Smooth muscle cell (in vitro differentiated cells): ENCODE measurements at regions not wholly inside any gene's neighbourhood (a gene's known extent, or its start where the extent isn't known, plus 50 kb on each side); places are given as distances from the start of the nearest gene placed in this dataset.

Experiments used
- DNase-seq: peaks from one replicate; lab custom pipeline; 2025; ENCODE audit not compliant: unreplicated experiment; lab: John Stamatoyannopoulos, UW
- H2AFZ ChIP-seq: fragments of 200-600 bp; sonication (generic); 2 replicates; pipeline ENCODE4 v1.6.0; 2016; ENCODE audit warnings: antibody characterized with exemption, low read depth, mild to moderate bottlenecking
- H3F3A ChIP-seq: fragments of 200-600 bp; sonication (generic); 2 replicates; pipeline ENCODE4 v1.6.0; 2017; ENCODE audit warnings: antibody characterized with exemption, low read depth
- H3K27ac ChIP-seq: fragments of 200-600 bp; sonication (generic); 2 replicates; pipeline ENCODE4 v1.5.1; 2016; ENCODE audit warnings: low read depth, mild to moderate bottlenecking
- H3K27me3 ChIP-seq: fragments of 200-600 bp; sonication (generic); 2 replicates; pipeline ENCODE4 v1.6.1; 2016; ENCODE audit warnings: low read depth, mild to moderate bottlenecking
- H3K36me3 ChIP-seq: fragments of 200-600 bp; sonication (generic); 2 replicates; pipeline ENCODE4 v1.5.1; 2016; ENCODE audit warnings: low read depth
- H3K4me1 ChIP-seq: fragments of 200-600 bp; sonication (generic); 2 replicates; pipeline ENCODE4 v1.5.1; 2016; ENCODE audit warnings: low read depth
- H3K4me2 ChIP-seq: fragments of 200-600 bp; sonication (generic); 2 replicates; pipeline ENCODE4 v1.6.0; 2016; ENCODE audit warnings: mild to moderate bottlenecking
- H3K4me3 ChIP-seq: fragments of 200-600 bp; sonication (generic); 2 replicates; pipeline ENCODE4 v1.5.1; 2016; ENCODE audit warnings: mild to moderate bottlenecking
- H3K79me2 ChIP-seq: fragments of 200-600 bp; sonication (generic); 2 replicates; pipeline ENCODE4 v1.6.0; 2016; ENCODE audit warnings: low read depth, mild to moderate bottlenecking
- H3K9ac ChIP-seq: fragments of 200-600 bp; sonication (generic); 2 replicates; pipeline ENCODE4 v1.6.0; 2016; ENCODE audit warnings: low read depth
- H3K9me3 ChIP-seq: fragments of 200-600 bp; sonication (generic); replicated peaks from 2 replicates; pipeline ENCODE4 v1.5.1; 2016; ENCODE audit warnings: low read depth
- H4K20me1 ChIP-seq: fragments of 200-600 bp; sonication (generic); 2 replicates; pipeline ENCODE4 v1.6.0; 2016; ENCODE audit warnings: low read depth
- WGBS: methylation state at CpG from one replicate; pipeline ENCODE4 v1.1.7; 2016; ENCODE audit warnings: low lambda C conversion rate; 5-methylcytosine and 5-hydroxymethylcytosine counted together
- TF ChIP-seq, protein P1 (sequence below): fragments of 200-600 bp; sonication (generic); IDR thresholded peaks from 2 replicates; pipeline ENCODE4 v1.5.1; 2017; ENCODE audit warnings: borderline replicate concordance, mild to moderate bottlenecking, antibody characterized with exemption; ENCODE audit not compliant: insufficient read depth, poor library complexity, severe bottlenecking

DNA sequence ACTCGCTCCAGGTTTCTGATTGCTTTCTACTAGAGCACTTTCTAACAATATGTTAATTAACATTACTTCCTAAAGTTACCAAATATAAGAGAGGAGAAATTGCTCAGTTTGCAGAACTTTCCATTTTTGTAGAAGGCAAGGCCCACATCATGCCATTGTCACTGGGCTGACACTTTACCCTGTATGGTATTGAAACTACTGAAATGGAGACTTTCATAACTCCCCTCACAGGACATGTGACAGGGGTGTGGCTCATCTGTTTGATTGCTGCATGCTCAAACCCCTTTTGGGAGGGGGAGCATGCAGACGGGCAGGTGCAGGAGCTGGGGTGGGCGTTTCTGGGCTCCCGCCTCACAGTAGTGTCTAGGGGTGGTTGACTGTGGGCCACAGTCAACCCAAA, 206.3 kb upstream of the GHR start:
- TF ChIP-seq, protein P1, sequence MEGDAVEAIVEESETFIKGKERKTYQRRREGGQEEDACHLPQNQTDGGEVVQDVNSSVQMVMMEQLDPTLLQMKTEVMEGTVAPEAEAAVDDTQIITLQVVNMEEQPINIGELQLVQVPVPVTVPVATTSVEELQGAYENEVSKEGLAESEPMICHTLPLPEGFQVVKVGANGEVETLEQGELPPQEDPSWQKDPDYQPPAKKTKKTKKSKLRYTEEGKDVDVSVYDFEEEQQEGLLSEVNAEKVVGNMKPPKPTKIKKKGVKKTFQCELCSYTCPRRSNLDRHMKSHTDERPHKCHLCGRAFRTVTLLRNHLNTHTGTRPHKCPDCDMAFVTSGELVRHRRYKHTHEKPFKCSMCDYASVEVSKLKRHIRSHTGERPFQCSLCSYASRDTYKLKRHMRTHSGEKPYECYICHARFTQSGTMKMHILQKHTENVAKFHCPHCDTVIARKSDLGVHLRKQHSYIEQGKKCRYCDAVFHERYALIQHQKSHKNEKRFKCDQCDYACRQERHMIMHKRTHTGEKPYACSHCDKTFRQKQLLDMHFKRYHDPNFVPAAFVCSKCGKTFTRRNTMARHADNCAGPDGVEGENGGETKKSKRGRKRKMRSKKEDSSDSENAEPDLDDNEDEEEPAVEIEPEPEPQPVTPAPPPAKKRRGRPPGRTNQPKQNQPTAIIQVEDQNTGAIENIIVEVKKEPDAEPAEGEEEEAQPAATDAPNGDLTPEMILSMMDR: no peak
- no peaks in the 10 kb centered on the region for H4K20me1 ChIP-seq
- no peaks in the 10 kb centered on the region for H3K4me1 ChIP-seq
- no peaks in the 10 kb centered on the region for H3K9me3 ChIP-seq
- no peaks in the 10 kb centered on the region for H3K27me3 ChIP-seq
- H3K4me2 ChIP-seq: no peak overlapping the region
- H3K79me2 ChIP-seq: no peaks in the 10 kb centered on the region
- DNase-seq: no peak
- H3K9ac ChIP-seq: no peak overlapping the region
- no peaks in the 10 kb centered on the region for H3K36me3 ChIP-seq
- no peak overlapping the region for H3K4me3 ChIP-seq
- H2AFZ ChIP-seq: no peak overlapping the region
- 85% methylated on average over 4 of the region's 4 CpGs for WGBS
- no peaks in the 10 kb centered on the region for H3F3A ChIP-seq
- H3K27ac ChIP-seq: no peak overlapping the region

DNA sequence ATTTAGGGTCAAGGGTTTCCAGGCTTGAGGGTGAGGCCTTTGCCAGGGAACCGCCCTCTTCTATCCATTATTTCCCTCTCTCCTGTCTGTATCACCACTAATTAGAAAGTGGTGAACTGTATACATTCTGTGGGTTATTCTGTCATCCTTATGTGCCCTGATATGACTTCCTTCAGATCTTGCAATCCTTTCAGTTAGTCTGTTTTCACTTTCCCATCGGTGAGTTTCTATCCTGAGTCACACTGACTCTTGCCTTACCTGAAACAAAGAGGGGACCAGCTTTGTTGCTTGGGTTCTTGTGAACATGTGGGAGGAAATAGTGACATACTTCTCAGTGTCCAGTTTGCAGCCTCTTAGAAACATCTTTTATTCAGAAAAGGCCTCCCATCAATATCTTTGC, 205.4 kb upstream of the GHR start:
- Histone ChIP-seq H3F3A (no peaks in the 10 kb centered on the region), H3K9me3 (no peaks in the 10 kb centered on the region), H3K4me3 (no peak overlapping the region), H3K36me3 (no peaks in the 10 kb centered on the region), H3K9ac (no peak overlapping the region), H3K27ac (no peak overlapping the region), H3K27me3 (no peaks in the 10 kb centered on the region), H4K20me1 (no peaks in the 10 kb centered on the region), H3K79me2 (no peaks in the 10 kb centered on the region), H3K4me2 (no peak overlapping the region), H2AFZ (no peak overlapping the region), H3K4me1 (no peaks in the 10 kb centered on the region)
- 89% methylated on average over 2 of the region's 2 CpGs for WGBS
- TF ChIP-seq, protein P1: no peak
- DNase-seq: no peak

DNA sequence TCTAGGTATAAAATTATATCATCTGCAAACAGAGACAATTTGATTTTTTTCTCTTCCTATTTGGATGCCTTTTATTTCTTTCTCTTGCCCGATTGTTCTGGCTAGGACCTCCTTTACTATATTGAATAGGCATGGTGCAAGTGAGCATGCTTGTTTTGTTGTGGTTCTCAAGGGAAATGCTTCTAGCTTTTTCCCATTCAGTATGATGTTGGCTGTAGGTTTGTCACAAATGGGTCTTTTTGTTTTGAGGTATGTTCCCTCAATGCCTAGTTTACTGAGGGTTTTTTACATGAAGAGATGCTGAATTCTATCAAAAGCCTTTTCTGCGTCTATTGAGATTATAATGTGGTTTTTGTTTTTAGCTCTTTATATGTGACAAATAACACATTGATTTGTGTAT, 198.2 kb upstream of the GHR start:
- Histone ChIP-seq H4K20me1 (no peaks in the 10 kb centered on the region), H3K27ac (no peak overlapping the region), H3K9me3 (no peaks in the 10 kb centered on the region), H3K27me3 (no peaks in the 10 kb centered on the region), H3K4me1 (no peaks in the 10 kb centered on the region), H3K4me2 (no peak overlapping the region), H3K9ac (no peak overlapping the region), H3F3A (no peaks in the 10 kb centered on the region), H3K79me2 (no peaks in the 10 kb centered on the region), H3K36me3 (no peaks in the 10 kb centered on the region), H2AFZ (no peak overlapping the region), H3K4me3 (no peak overlapping the region)
- TF ChIP-seq, protein P1: no peak
- DNase-seq: no peak
- 90% methylated on average over 2 of the region's 2 CpGs for WGBS

DNA sequence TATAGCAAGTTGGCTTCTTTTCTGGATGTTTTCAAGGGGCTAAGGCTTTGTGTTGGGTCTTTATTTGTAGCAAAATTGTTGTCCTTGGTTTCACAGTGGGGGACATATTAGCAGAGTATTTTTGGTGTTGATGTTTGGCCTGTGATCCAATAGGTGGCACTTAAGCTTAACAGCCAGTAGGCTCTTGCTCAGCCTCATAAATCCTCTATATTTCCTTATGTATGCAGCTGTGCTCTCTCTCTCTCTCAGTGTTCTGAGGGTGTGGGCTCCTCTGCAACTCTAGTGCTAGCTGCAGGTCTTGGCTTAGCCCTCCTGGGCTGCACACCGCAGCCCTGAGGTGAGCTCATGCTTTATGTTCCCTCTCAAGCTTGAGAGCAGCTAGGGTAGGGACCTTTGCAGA, 195.0 kb upstream of the GHR start:
- H3F3A ChIP-seq: no peaks in the 10 kb centered on the region
- H3K4me3 ChIP-seq: no peak overlapping the region
- H3K9me3 ChIP-seq: no peaks in the 10 kb centered on the region
- no peak overlapping the region for H2AFZ ChIP-seq
- H3K9ac ChIP-seq: no peak overlapping the region
- no peak overlapping the region for H3K4me2 ChIP-seq
- H4K20me1 ChIP-seq: no peaks in the 10 kb centered on the region
- H3K4me1 ChIP-seq: no peaks in the 10 kb centered on the region
- H3K27me3 ChIP-seq: no peaks in the 10 kb centered on the region
- DNase-seq: no peak
- no peak overlapping the region for H3K27ac ChIP-seq
- H3K79me2 ChIP-seq: no peaks in the 10 kb centered on the region
- WGBS: 100% methylated on average over 1 of the region's 1 CpG
- TF ChIP-seq, protein P1: no peak
- H3K36me3 ChIP-seq: no peaks in the 10 kb centered on the region
